ENCODE measurements at regions not wholly inside any gene's neighbourhood (a gene's known extent, or its start where the extent isn't known, plus 50 kb on each side); places are given as distances from the start of the nearest gene placed in this dataset.

DNA sequence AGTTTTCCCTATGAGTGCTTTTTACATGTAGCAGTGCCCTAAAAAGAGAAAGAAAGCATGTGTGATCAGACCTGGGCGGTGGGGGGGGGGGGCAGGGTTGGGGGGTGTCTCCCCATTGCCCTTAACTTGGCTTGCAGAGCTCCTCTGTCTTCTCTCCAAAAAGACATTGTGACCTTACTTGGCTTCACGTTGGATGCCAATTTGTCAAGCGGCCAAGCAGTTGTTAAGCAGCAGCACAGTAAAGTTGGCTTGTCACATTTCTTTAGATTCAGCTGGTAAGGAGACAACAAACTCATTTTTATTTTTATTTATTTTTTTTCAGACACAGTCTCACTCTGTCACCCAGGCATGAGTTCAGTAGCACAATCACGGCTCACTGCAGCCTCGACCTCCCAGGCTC lies 57.3 kb upstream of the ZNF157 start:
- no peak for TF ChIP-seq CTCF (IDR thresholded peaks at IDR 0.05; ENCODE audit: insufficient read depth, low read depth, low read length)
- TF ChIP-seq EZH2 (IDR thresholded peaks at IDR 0.05; ENCODE audit: insufficient read depth, low read length) = no peak

Data from astrocyte (in vitro differentiated cells and primary cell).